Mammary epithelial cell (primary cell): ENCODE measurements at regions not wholly inside any gene's neighbourhood (a gene's known extent, or its start where the extent isn't known, plus 50 kb on each side); places are given as distances from the start of the nearest gene placed in this dataset.

Experiments used
- CTCF ChIP-seq, 2 donors: IDR thresholded peaks in 1 of 2; conservative IDR thresholded peaks in 1 of 2; 2 replicates each; pipeline ENCODE4 v1.5.1; 2011 to 2012; ENCODE audit warnings: inconsistent platforms in 2 of 2, low read length in 2 of 2, mild to moderate bottlenecking in 2 of 2, control low read depth in 1 of 2, low read depth in 1 of 2; ENCODE audit not compliant: insufficient read depth in 1 of 2; ENCODE audit errors: extremely low read depth in 1 of 2
- EZH2 ChIP-seq: IDR thresholded peaks from 2 replicates; pipeline ENCODE4 v1.6.1; 2012; ENCODE audit warnings: low read length, inconsistent platforms, borderline replicate concordance

GRCh38 chr21:35220301-35220700, 171.2 kb upstream of the RUNX1 start:
- TF ChIP-seq CTCF (conservative IDR thresholded peaks at IDR 0.05 in 1 of 2, IDR thresholded peaks at IDR 0.05 in 1 of 2; ENCODE audit: extremely low read depth in 1 of 2, insufficient read depth in 1 of 2, low read depth in 1 of 2, low read length in 2 of 2) (no peak), EZH2 (no peak)
